Mesendoderm (in vitro differentiated cells): ENCODE measurements at regions not wholly inside any gene's neighbourhood (a gene's known extent, or its start where the extent isn't known, plus 50 kb on each side); places are given as distances from the start of the nearest gene placed in this dataset.
"Not testable (repeated sequence)": the region's sequence is repeated elsewhere in the genome, so short reads cannot be mapped to it uniquely, and the experiment has no call there.

Experiments
- DNase-seq: peaks from one replicate; pipeline ENCODE4 v3.0.0; 2013
- H2AK5ac ChIP-seq: 2 replicates; pipeline ENCODE4 v1.6.1; 2013; ENCODE audit warnings: low read length, inconsistent platforms
- H2BK120ac ChIP-seq: 2 replicates; pipeline ENCODE4 v1.6.1; 2013; ENCODE audit warnings: low read depth, mild to moderate bottlenecking, low read length, moderate library complexity, mixed read lengths
- H2BK15ac ChIP-seq: replicated peaks from 2 replicates; pipeline ENCODE4 v1.6.1; 2013; ENCODE audit warnings: low read depth, mild to moderate bottlenecking, moderate library complexity
- H2BK5ac ChIP-seq: 2 replicates; pipeline ENCODE4 v1.6.1; 2013; ENCODE audit warnings: low read length, inconsistent platforms
- H3K18ac ChIP-seq: 2 replicates; pipeline ENCODE4 v1.6.1; 2013; ENCODE audit warnings: mild to moderate bottlenecking, low read length, mixed read lengths
- H3K23ac ChIP-seq: one replicate; pipeline ENCODE4 v1.6.1; 2013; ENCODE audit warnings: low read length
- H3K27ac ChIP-seq: 2 replicates; pipeline ENCODE4 v1.5.1; 2013; ENCODE audit warnings: low read depth, mild to moderate bottlenecking, inconsistent platforms, low read length, moderate library complexity
- H3K27me3 ChIP-seq: 2 replicates; pipeline ENCODE4 v1.6.1; 2013; ENCODE audit warnings: low read length, control low read depth, mild to moderate bottlenecking, inconsistent platforms; ENCODE audit not compliant: insufficient read depth, poor library complexity
- H3K36me3 ChIP-seq: 2 replicates; pipeline ENCODE4 v1.6.1; 2013; ENCODE audit warnings: low read length, inconsistent platforms; ENCODE audit not compliant: control insufficient read depth, insufficient read depth
- H3K4ac ChIP-seq: one replicate; pipeline ENCODE4 v1.6.1; 2013; ENCODE audit warnings: low read depth, mild to moderate bottlenecking, low read length, moderate library complexity
- H3K4me1 ChIP-seq: 2 replicates; pipeline ENCODE4 v1.6.1; 2013; ENCODE audit warnings: low read depth, low read length, inconsistent platforms; ENCODE audit not compliant: control insufficient read depth
- H3K4me2 ChIP-seq: 2 replicates; pipeline ENCODE4 v1.6.1; 2013; ENCODE audit warnings: low read length
- H3K4me3 ChIP-seq: 2 replicates; pipeline ENCODE4 v1.5.1; 2013; ENCODE audit warnings: mild to moderate bottlenecking, low read length
- H3K56ac ChIP-seq: one replicate; pipeline ENCODE4 v1.6.1; 2013; ENCODE audit warnings: low read length
- H3K79me1 ChIP-seq: 2 replicates; pipeline ENCODE4 v1.6.1; 2013; ENCODE audit warnings: low read length, inconsistent platforms
- H3K79me2 ChIP-seq: 2 replicates; pipeline ENCODE4 v1.6.1; 2013; ENCODE audit warnings: mild to moderate bottlenecking, low read length; ENCODE audit not compliant: control insufficient read depth, insufficient read depth
- H3K9ac ChIP-seq: 2 replicates; pipeline ENCODE4 v1.6.1; 2013; ENCODE audit warnings: low read length, inconsistent platforms
- H4K5ac ChIP-seq: one replicate; pipeline ENCODE4 v1.6.1; 2013; ENCODE audit warnings: low read length
- H4K8ac ChIP-seq: one replicate; pipeline ENCODE4 v1.6.1; 2013; ENCODE audit warnings: low read depth, mild to moderate bottlenecking, control low read depth, low read length, moderate library complexity
- WGBS: extraction: QIAGEN DNeasy Blood & Tissue Kit; methylation state at CpG from one replicate; pipeline ENCODE4 v1.1.7; 2013; ENCODE audit warnings: low lambda C conversion rate, missing lambda C conversion rate; ENCODE audit not compliant: insufficient coverage; ENCODE audit errors: extremely low coverage; 5-methylcytosine and 5-hydroxymethylcytosine counted together

GRCh38 chr10:34046506-34047034 lies 712.1 kb upstream of the NRP1 start:
- Histone ChIP-seq H2AK5ac (no peak overlapping the region), H3K9ac (no peak overlapping the region), H2BK120ac (no peak overlapping the region), H3K36me3 (no peaks in the 10 kb centered on the region), H3K18ac (no peak overlapping the region), H2BK15ac (no peak overlapping the region), H3K23ac (no peak overlapping the region), H4K5ac (no peak overlapping the region), H3K79me1 (no peaks in the 10 kb centered on the region), H3K79me2 (no peaks in the 10 kb centered on the region), H3K4me3 (no peak overlapping the region), H3K27ac (no peak overlapping the region), H3K4me2 (no peak overlapping the region), H2BK5ac (no peak overlapping the region), H3K4ac (no peak overlapping the region), H3K56ac (no peak overlapping the region), H3K27me3 (no peaks in the 10 kb centered on the region), H4K8ac (no peak overlapping the region), H3K4me1 (no peaks in the 10 kb centered on the region)
- no CpG with 5 or more reads among the region's 9 CpGs for WGBS
- DNase-seq, result no peak

- Histone ChIP-seq H3K56ac (no peak overlapping the region), H3K4me3 (no peak overlapping the region), H3K18ac (no peak overlapping the region), H2BK15ac (no peak overlapping the region), H2BK120ac (no peak overlapping the region), H3K4me2 (no peak overlapping the region), H3K9ac (no peak overlapping the region), H3K79me1 (no peaks in the 10 kb centered on the region), H2BK5ac (no peak overlapping the region), H3K27ac (no peak overlapping the region), H3K27me3 (no peaks in the 10 kb centered on the region), H2AK5ac (no peak overlapping the region), H3K23ac (no peak overlapping the region), H3K4me1 (no peaks in the 10 kb centered on the region), H4K5ac (no peak overlapping the region), H3K36me3 (no peaks in the 10 kb centered on the region), H3K79me2 (no peaks in the 10 kb centered on the region), H4K8ac (no peak overlapping the region), H3K4ac (no peak overlapping the region)
- no peak for DNase-seq
- WGBS, result no CpG with 5 or more reads among the region's 6 CpGs
Measured at GRCh38 chr10:34045571-34046190, 711.2 kb upstream of the NRP1 start.

- H3K27ac ChIP-seq, result no peak overlapping the region
- no peaks in the 10 kb centered on the region for H3K36me3 ChIP-seq
- H3K4me3 ChIP-seq, result no peak overlapping the region
- no peak overlapping the region for H3K4me2 ChIP-seq
- H2BK5ac ChIP-seq, result no peak overlapping the region
- H4K8ac ChIP-seq, result no peak overlapping the region
- no peak overlapping the region for H2BK15ac ChIP-seq
- no peak overlapping the region for H2AK5ac ChIP-seq
- H3K79me2 ChIP-seq, result no peaks in the 10 kb centered on the region
- no peak overlapping the region for H3K23ac ChIP-seq
- H2BK120ac ChIP-seq, result no peak overlapping the region
- H3K56ac ChIP-seq, result no peak overlapping the region
- H4K5ac ChIP-seq, result no peak overlapping the region
- H3K18ac ChIP-seq, result no peak overlapping the region
- H3K9ac ChIP-seq, result no peak overlapping the region
- H3K4me1 ChIP-seq, result no peaks in the 10 kb centered on the region
- no peak overlapping the region for H3K4ac ChIP-seq
- no peaks in the 10 kb centered on the region for H3K27me3 ChIP-seq
- no peak for DNase-seq
- no peaks in the 10 kb centered on the region for H3K79me1 ChIP-seq
- WGBS, result no CpG with 5 or more reads among the region's 4 CpGs
Measured at GRCh38 chr10:34041871-34042270, 707.4 kb upstream of the NRP1 start.

- Histone ChIP-seq H2BK5ac (no peak overlapping the region), H3K4me3 (no peak overlapping the region), H2AK5ac (no peak overlapping the region), H3K18ac (no peak overlapping the region), H3K27ac (no peak overlapping the region), H3K27me3 (no peaks in the 10 kb centered on the region), H3K4me2 (no peak overlapping the region), H2BK15ac (no peak overlapping the region), H3K23ac (no peak overlapping the region), H4K8ac (no peak overlapping the region), H3K9ac (no peak overlapping the region), H4K5ac (no peak overlapping the region), H3K36me3 (no peaks in the 10 kb centered on the region), H2BK120ac (no peak overlapping the region), H3K79me2 (no peaks in the 10 kb centered on the region), H3K4me1 (no peaks in the 10 kb centered on the region), H3K4ac (no peak overlapping the region), H3K79me1 (no peaks in the 10 kb centered on the region), H3K56ac (no peak overlapping the region)
- no peak for DNase-seq
- WGBS, result no CpG with 5 or more reads among the region's 3 CpGs
Measured at GRCh38 chr10:34037499-34037898, 703.0 kb upstream of the NRP1 start.

- not testable (repeated sequence) for H3K4ac ChIP-seq, DNase-seq, H3K27me3 ChIP-seq, H2BK120ac ChIP-seq, H3K79me2 ChIP-seq, H3K27ac ChIP-seq, H3K18ac ChIP-seq, H2BK15ac ChIP-seq, H3K36me3 ChIP-seq, H3K9ac ChIP-seq, H3K23ac ChIP-seq, H3K4me3 ChIP-seq, H2AK5ac ChIP-seq, H3K79me1 ChIP-seq, H2BK5ac ChIP-seq, H3K56ac ChIP-seq, H3K4me1 ChIP-seq, H4K5ac ChIP-seq, H4K8ac ChIP-seq, H3K4me2 ChIP-seq
- WGBS, result no CpG with 5 or more reads among the region's 29 CpGs
Measured at GRCh38 chr10:34035241-34035790, 700.8 kb upstream of the NRP1 start.

- Histone ChIP-seq H3K23ac (no peak overlapping the region), H4K5ac (no peak overlapping the region)
Measured at GRCh38 chr10:34033078-34033477, 698.6 kb upstream of the NRP1 start.

More at GRCh38 chr10:34033078-34033477, 698.6 kb upstream of the NRP1 start:
- H3K18ac ChIP-seq, result no peak overlapping the region
- H3K36me3 ChIP-seq, result no peaks in the 10 kb centered on the region
- no peaks in the 10 kb centered on the region for H3K79me2 ChIP-seq
- no peak overlapping the region for H3K4me3 ChIP-seq
- no peak overlapping the region for H2BK120ac ChIP-seq
- H3K56ac ChIP-seq, result no peak overlapping the region
- H4K8ac ChIP-seq, result no peak overlapping the region
- H3K4ac ChIP-seq, result no peak overlapping the region
- no peak overlapping the region for H2BK15ac ChIP-seq
- H3K9ac ChIP-seq, result no peak overlapping the region
- no peak for DNase-seq
- no peak overlapping the region for H3K27ac ChIP-seq
- H3K27me3 ChIP-seq, result no peaks in the 10 kb centered on the region
- H3K79me1 ChIP-seq, result no peaks in the 10 kb centered on the region
- no peak overlapping the region for H2AK5ac ChIP-seq
- H3K4me1 ChIP-seq, result no peaks in the 10 kb centered on the region
- H2BK5ac ChIP-seq, result no peak overlapping the region
- no CpG with 5 or more reads among the region's 5 CpGs for WGBS
- H3K4me2 ChIP-seq, result no peak overlapping the region
